ENCODE measurements at regions not wholly inside any gene's neighbourhood (a gene's known extent, or its start where the extent isn't known, plus 50 kb on each side); places are given as distances from the start of the nearest gene placed in this dataset.
"Not testable (repeated sequence)": the region's sequence is repeated elsewhere in the genome, so short reads cannot be mapped to it uniquely, and the experiment has no call there.

GRCh38 chr2:49753344-49753985 lies 599.1 kb upstream of the FSHR start:
- DNase-seq (ENCODE audit: low read depth) = peak; percentile 0

GRCh38 chr2:49737606-49738005 lies 583.3 kb upstream of the FSHR start:
- H3K4me3 ChIP-seq (ENCODE audit: low read length) = no peak overlapping the region
- TF ChIP-seq CTCF (IDR thresholded peaks at IDR 0.05; ENCODE audit: insufficient read depth, low read depth, low read length, missing control alignments) = no peak
- DNase-seq (ENCODE audit: low read depth) = no peak

More at GRCh38 chr2:49753344-49753985, 599.1 kb upstream of the FSHR start:
- H3K4me3 ChIP-seq (ENCODE audit: low read length) = no peak overlapping the region
- TF ChIP-seq CTCF (IDR thresholded peaks at IDR 0.05; ENCODE audit: insufficient read depth, low read depth, low read length, missing control alignments) = no peak

DNA sequence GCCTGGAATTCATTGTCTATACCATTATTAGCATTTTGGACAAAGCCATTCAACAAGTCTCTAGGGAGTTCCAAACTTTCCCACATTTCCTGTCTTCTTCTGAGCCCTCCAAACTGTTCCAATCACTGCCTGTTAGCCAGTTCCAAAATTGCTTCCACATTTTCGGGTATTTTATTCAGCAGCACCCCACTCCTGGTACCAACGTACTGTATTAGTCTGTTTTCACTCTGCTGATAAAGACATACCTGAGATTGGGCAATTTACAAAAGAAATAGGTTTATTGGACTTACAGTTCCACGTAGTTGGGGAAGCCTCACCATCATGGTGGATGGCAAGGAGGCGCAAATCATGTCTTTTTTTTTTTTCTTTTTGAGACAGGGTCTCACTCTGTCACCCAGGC lies 578.6 kb upstream of the FSHR start:
- DNase-seq (ENCODE audit: low read depth); H3K4me3 ChIP-seq (ENCODE audit: low read length): not testable (repeated sequence)

GRCh38 chr2:49719241-49719640 lies 564.9 kb upstream of the FSHR start:
- DNase-seq (ENCODE audit: low read depth) = no peak
- no peak for TF ChIP-seq CTCF (IDR thresholded peaks at IDR 0.05; ENCODE audit: insufficient read depth, low read depth, low read length, missing control alignments)
- no peak overlapping the region for H3K4me3 ChIP-seq (ENCODE audit: low read length)

GRCh38 chr2:49715597-49715996 lies 561.3 kb upstream of the FSHR start:
- DNase-seq (ENCODE audit: low read depth) = no peak
- no peak for TF ChIP-seq CTCF (IDR thresholded peaks at IDR 0.05; ENCODE audit: insufficient read depth, low read depth, low read length, missing control alignments)
- no peak overlapping the region for H3K4me3 ChIP-seq (ENCODE audit: low read length)

DNA sequence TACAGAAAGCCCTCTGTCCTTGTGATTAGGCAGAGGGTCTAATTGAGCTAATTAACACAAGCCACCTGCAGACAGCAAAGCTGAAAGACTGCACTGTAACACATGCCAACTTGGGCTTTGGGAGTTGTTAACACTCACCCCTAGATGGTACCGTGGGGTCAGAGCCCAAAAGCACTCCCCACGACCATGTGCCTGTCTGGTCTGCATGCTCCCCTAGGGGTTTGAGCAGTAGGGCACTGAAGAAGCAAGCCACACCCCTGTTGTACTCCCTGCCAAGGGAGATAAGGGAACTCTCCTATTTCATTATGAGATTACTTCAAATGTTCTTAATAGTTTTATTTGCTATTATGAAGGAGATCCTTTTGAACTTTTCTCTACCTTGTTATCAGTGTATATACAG lies 560.1 kb upstream of the FSHR start:
- no peak for TF ChIP-seq CTCF (IDR thresholded peaks at IDR 0.05; ENCODE audit: insufficient read depth, low read depth, low read length, missing control alignments)
- H3K4me3 ChIP-seq (ENCODE audit: low read length) = no peak overlapping the region
- no peak for DNase-seq (ENCODE audit: low read depth)

DNA sequence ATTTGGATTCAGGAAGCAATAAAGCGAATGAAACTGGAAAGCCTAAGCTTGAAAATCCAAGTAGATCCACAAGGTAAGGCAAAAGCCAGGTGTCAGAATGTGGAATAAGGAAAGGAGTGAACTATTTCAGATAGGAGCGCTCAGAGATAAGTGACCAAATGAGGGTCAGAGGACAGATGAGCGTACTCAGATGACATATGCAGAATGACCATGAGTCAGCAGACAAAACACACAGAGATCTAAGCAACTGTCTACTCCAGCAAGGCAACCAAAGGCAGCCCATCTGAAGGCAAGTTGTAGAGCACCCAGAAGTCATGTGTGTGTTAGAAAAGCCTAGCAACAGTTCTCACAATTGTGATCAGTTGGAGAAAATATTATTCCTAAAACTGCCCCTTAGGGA lies 548.4 kb upstream of the FSHR start:
- H3K4me3 ChIP-seq (ENCODE audit: low read length) = no peak overlapping the region
- no peak for TF ChIP-seq CTCF (IDR thresholded peaks at IDR 0.05; ENCODE audit: insufficient read depth, low read depth, low read length, missing control alignments)
- DNase-seq (ENCODE audit: low read depth) = no peak
